ENCODE measurements at regions not wholly inside any gene's neighbourhood (a gene's known extent, or its start where the extent isn't known, plus 50 kb on each side); places are given as distances from the start of the nearest gene placed in this dataset.
"Not testable (repeated sequence)": the region's sequence is repeated elsewhere in the genome, so short reads cannot be mapped to it uniquely, and the experiment has no call there.

DNA sequence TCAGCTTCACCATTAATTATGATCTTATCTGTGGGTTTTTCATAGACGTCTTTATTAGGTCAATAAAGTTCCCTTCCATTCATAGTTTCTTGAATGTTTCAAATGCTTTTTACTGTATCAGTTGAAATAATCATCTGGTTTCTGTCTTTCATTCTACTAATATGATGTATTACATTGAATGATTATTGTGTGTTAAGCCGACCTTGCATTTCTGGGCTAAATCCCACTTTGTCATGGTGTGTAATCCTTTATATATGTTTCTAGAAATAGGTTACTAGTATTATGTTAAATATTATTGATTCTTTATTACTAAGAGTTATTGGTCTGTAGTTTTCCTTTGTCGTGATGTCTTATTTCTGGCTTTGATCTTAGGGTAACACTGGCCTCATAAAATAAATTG is 134.9 kb downstream of the FASLG start:
- Histone ChIP-seq H3K27me3 (ENCODE audit: insufficient read depth, poor library complexity, severe bottlenecking) (no peaks in the 10 kb centered on the region), H3K4me3 (replicated peaks; ENCODE audit: insufficient read depth, low read length) (no peak overlapping the region), H3K27ac (replicated peaks) (no peak overlapping the region)
- no peak for DNase-seq (ENCODE audit: low read depth in 1 of 2, low spot score in 1 of 2)
- TF ChIP-seq SPI1 (IDR thresholded peaks at IDR 0.05; ENCODE audit: borderline replicate concordance, low read depth) = no peak
- TF ChIP-seq POLR2AphosphoS5 (IDR thresholded peaks at IDR 0.05; ENCODE audit: low read depth) = no peak
- no peak for TF ChIP-seq GABPA (IDR thresholded peaks at IDR 0.05; ENCODE audit: low read depth)
- TF ChIP-seq, protein P1, sequence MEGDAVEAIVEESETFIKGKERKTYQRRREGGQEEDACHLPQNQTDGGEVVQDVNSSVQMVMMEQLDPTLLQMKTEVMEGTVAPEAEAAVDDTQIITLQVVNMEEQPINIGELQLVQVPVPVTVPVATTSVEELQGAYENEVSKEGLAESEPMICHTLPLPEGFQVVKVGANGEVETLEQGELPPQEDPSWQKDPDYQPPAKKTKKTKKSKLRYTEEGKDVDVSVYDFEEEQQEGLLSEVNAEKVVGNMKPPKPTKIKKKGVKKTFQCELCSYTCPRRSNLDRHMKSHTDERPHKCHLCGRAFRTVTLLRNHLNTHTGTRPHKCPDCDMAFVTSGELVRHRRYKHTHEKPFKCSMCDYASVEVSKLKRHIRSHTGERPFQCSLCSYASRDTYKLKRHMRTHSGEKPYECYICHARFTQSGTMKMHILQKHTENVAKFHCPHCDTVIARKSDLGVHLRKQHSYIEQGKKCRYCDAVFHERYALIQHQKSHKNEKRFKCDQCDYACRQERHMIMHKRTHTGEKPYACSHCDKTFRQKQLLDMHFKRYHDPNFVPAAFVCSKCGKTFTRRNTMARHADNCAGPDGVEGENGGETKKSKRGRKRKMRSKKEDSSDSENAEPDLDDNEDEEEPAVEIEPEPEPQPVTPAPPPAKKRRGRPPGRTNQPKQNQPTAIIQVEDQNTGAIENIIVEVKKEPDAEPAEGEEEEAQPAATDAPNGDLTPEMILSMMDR (IDR thresholded peaks at IDR 0.05; ENCODE audit: insufficient read depth, low read length) = no peak
- TF ChIP-seq, protein P2, sequence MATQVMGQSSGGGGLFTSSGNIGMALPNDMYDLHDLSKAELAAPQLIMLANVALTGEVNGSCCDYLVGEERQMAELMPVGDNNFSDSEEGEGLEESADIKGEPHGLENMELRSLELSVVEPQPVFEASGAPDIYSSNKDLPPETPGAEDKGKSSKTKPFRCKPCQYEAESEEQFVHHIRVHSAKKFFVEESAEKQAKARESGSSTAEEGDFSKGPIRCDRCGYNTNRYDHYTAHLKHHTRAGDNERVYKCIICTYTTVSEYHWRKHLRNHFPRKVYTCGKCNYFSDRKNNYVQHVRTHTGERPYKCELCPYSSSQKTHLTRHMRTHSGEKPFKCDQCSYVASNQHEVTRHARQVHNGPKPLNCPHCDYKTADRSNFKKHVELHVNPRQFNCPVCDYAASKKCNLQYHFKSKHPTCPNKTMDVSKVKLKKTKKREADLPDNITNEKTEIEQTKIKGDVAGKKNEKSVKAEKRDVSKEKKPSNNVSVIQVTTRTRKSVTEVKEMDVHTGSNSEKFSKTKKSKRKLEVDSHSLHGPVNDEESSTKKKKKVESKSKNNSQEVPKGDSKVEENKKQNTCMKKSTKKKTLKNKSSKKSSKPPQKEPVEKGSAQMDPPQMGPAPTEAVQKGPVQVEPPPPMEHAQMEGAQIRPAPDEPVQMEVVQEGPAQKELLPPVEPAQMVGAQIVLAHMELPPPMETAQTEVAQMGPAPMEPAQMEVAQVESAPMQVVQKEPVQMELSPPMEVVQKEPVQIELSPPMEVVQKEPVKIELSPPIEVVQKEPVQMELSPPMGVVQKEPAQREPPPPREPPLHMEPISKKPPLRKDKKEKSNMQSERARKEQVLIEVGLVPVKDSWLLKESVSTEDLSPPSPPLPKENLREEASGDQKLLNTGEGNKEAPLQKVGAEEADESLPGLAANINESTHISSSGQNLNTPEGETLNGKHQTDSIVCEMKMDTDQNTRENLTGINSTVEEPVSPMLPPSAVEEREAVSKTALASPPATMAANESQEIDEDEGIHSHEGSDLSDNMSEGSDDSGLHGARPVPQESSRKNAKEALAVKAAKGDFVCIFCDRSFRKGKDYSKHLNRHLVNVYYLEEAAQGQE (IDR thresholded peaks at IDR 0.05; ENCODE audit: insufficient replicate concordance, low read depth) = no peak

DNA sequence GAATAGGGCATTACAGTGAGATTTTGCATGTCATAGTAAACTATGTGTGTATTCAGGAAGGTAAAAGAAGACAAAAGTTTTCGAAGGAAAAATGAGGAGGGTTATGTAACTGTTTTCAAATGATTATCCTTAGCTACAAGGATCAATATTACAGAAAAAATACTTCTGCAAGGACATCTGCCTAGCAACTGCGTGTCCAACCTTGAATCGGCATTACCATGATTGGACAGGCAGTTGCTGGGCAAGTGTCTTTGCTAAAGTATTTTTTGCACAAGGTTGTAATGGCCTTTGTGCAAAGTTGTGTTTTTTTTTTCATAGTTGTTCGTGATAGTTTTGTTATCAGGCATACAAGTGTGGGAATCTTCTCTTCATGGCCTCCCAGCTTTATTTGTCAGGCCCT is 136.8 kb downstream of the FASLG start:
- Histone ChIP-seq H3K27ac (replicated peaks) (no peak overlapping the region), H3K4me3 (replicated peaks; ENCODE audit: insufficient read depth, low read length) (no peak overlapping the region), H3K27me3 (ENCODE audit: insufficient read depth, poor library complexity, severe bottlenecking) (no peaks in the 10 kb centered on the region)
- no peak for DNase-seq (ENCODE audit: low read depth in 1 of 2, low spot score in 1 of 2)
- TF ChIP-seq, protein P2 (IDR thresholded peaks at IDR 0.05; ENCODE audit: insufficient replicate concordance, low read depth) = no peak
- TF ChIP-seq, protein P1 (IDR thresholded peaks at IDR 0.05; ENCODE audit: insufficient read depth, low read length) = no peak
- TF ChIP-seq SPI1 (IDR thresholded peaks at IDR 0.05; ENCODE audit: borderline replicate concordance, low read depth) (no peak), GABPA (IDR thresholded peaks at IDR 0.05; ENCODE audit: low read depth) (no peak), POLR2AphosphoS5 (IDR thresholded peaks at IDR 0.05; ENCODE audit: low read depth) (no peak)

DNA sequence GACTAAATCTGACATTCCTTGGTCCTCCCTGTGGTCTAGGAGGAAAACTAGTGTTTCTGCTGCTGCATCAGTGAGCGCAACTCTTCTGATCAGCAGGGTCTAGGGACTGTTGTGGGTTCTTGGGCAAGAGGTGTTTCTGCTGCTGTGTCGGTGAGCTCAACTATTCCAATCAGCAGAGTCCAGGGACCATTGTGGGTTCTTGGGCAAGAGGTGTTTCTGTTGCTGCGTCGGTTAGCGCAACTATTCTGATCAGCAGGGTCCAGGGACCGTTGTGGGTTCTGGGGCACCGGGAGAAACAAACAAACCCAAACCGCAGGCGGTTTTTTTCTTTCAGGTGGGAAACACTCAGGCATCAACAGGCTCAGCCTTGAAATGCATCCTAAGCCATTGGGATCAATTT is 140.9 kb downstream of the FASLG start:
- peak; percentile 77 for TF ChIP-seq POLR2AphosphoS5 (IDR thresholded peaks at IDR 0.05; ENCODE audit: low read depth)
- H3K4me3 ChIP-seq (replicated peaks; ENCODE audit: insufficient read depth, low read length); H3K27me3 ChIP-seq (ENCODE audit: insufficient read depth, poor library complexity, severe bottlenecking): not testable (repeated sequence)
- H3K27ac ChIP-seq (replicated peaks) = peak overlapping the region; percentile 83
- DNase-seq (ENCODE audit: low read depth in 1 of 2, low spot score in 1 of 2) = peak; percentile 38 to 92

DNA sequence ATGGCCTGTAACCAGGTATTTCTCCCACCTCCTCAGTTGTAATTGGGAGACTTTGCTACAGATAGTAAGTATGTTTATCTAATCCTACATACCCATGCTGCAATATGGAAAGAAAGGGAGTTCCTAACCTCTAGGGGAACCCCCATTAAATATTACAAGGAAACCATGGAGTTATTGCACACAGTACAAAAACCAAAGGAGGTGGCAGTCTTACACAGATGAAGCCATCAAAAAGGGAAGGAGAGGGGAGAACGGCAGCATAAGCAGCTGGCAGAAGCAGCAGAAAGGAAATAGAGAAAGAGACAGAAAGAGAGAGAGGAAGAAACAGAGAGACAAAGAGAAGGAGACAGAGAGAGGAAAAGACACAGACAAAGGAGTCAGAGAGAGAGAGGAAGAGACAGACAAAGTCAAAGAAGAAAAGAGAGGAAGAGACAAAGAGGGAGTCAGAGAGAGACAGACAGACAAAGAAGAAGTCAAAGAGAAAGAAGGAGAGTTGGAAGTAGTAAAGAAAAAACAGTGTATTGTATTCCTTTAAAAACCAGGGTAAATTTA is 142.9 kb downstream of the FASLG start:
- DNase-seq (ENCODE audit: low read depth in 1 of 2, low spot score in 1 of 2) = peak in 1 of 2 experiments; percentile 64
- TF ChIP-seq GABPA (IDR thresholded peaks at IDR 0.05; ENCODE audit: low read depth) (no peak), POLR2AphosphoS5 (IDR thresholded peaks at IDR 0.05; ENCODE audit: low read depth) (no peak), SPI1 (IDR thresholded peaks at IDR 0.05; ENCODE audit: borderline replicate concordance, low read depth) (0 out of 2 replicates have a peak, but pooled peaks have one; percentile 31)
- TF ChIP-seq, protein P2 (IDR thresholded peaks at IDR 0.05; ENCODE audit: insufficient replicate concordance, low read depth) = no peak
- TF ChIP-seq, protein P1 (IDR thresholded peaks at IDR 0.05; ENCODE audit: insufficient read depth, low read length) = no peak

More for the DNA sequence above, 142.9 kb downstream of the FASLG start:
- Histone ChIP-seq H3K4me3 (replicated peaks; ENCODE audit: insufficient read depth, low read length) (no peak overlapping the region), H3K27me3 (ENCODE audit: insufficient read depth, poor library complexity, severe bottlenecking) (no peaks in the 10 kb centered on the region), H3K27ac (replicated peaks) (peak overlapping the region; percentile 83)
